ENCODE measurements at regions not wholly inside any gene's neighbourhood (a gene's known extent, or its start where the extent isn't known, plus 50 kb on each side); places are given as distances from the start of the nearest gene placed in this dataset.
"Not testable (repeated sequence)": the region's sequence is repeated elsewhere in the genome, so short reads cannot be mapped to it uniquely, and the experiment has no call there.

GRCh38 chr20:12112665-12113064 lies 195.0 kb downstream of the BTBD3 start:
- DNase-seq (ENCODE audit: extremely low read depth in 1 of 2, low read depth in 1 of 2): no peak

GRCh38 chr20:12113075-12113467 lies 195.4 kb downstream of the BTBD3 start:
- no peak for DNase-seq (ENCODE audit: extremely low read depth in 1 of 2, low read depth in 1 of 2)

- no peak for DNase-seq (ENCODE audit: extremely low read depth in 1 of 2, low read depth in 1 of 2)
Measured at GRCh38 chr20:12113468-12114371, 196.0 kb downstream of the BTBD3 start.

GRCh38 chr20:12129114-12129513 lies 211.4 kb downstream of the BTBD3 start:
- DNase-seq (ENCODE audit: extremely low read depth in 1 of 2, low read depth in 1 of 2): not testable (repeated sequence)

- not testable (repeated sequence) for DNase-seq (ENCODE audit: extremely low read depth in 1 of 2, low read depth in 1 of 2)
Measured at GRCh38 chr20:12129532-12129931, 211.8 kb downstream of the BTBD3 start.

- no peak for DNase-seq (ENCODE audit: extremely low read depth in 1 of 2, low read depth in 1 of 2)
Measured at GRCh38 chr20:12130781-12131180, 213.1 kb downstream of the BTBD3 start.

- no peak for DNase-seq (ENCODE audit: extremely low read depth in 1 of 2, low read depth in 1 of 2)
Measured at GRCh38 chr20:12133553-12133952, 215.9 kb downstream of the BTBD3 start.

- not testable (repeated sequence) for DNase-seq (ENCODE audit: extremely low read depth in 1 of 2, low read depth in 1 of 2)
Measured at GRCh38 chr20:12145951-12146350, 228.3 kb downstream of the BTBD3 start.

GRCh38 chr20:12152996-12153395 lies 235.3 kb downstream of the BTBD3 start:
- no peak for DNase-seq (ENCODE audit: extremely low read depth in 1 of 2, low read depth in 1 of 2)

GRCh38 chr20:12153628-12154027 lies 235.9 kb downstream of the BTBD3 start:
- DNase-seq (ENCODE audit: extremely low read depth in 1 of 2, low read depth in 1 of 2): no peak

- DNase-seq (ENCODE audit: extremely low read depth in 1 of 2, low read depth in 1 of 2): no peak
Measured at GRCh38 chr20:12156252-12156651, 238.6 kb downstream of the BTBD3 start.

GRCh38 chr20:12159261-12159660 lies 241.6 kb downstream of the BTBD3 start:
- no peak for DNase-seq (ENCODE audit: extremely low read depth in 1 of 2, low read depth in 1 of 2)

GRCh38 chr20:12161734-12162133 lies 244.0 kb downstream of the BTBD3 start:
- no peak for DNase-seq (ENCODE audit: extremely low read depth in 1 of 2, low read depth in 1 of 2)

- DNase-seq (ENCODE audit: extremely low read depth in 1 of 2, low read depth in 1 of 2): no peak
Measured at GRCh38 chr20:12166053-12166717, 248.5 kb downstream of the BTBD3 start.

GRCh38 chr20:12170406-12170805 lies 252.7 kb downstream of the BTBD3 start:
- DNase-seq (ENCODE audit: extremely low read depth in 1 of 2, low read depth in 1 of 2): no peak

GRCh38 chr20:12171923-12172524 lies 254.3 kb downstream of the BTBD3 start:
- DNase-seq (ENCODE audit: extremely low read depth in 1 of 2, low read depth in 1 of 2): no peak

- no peak for DNase-seq (ENCODE audit: extremely low read depth in 1 of 2, low read depth in 1 of 2)
Measured at GRCh38 chr20:12173347-12174012, 255.8 kb downstream of the BTBD3 start.

GRCh38 chr20:12175538-12175937 lies 257.8 kb downstream of the BTBD3 start:
- DNase-seq (ENCODE audit: extremely low read depth in 1 of 2, low read depth in 1 of 2): no peak

GRCh38 chr20:12177657-12178293 lies 260.1 kb downstream of the BTBD3 start:
- DNase-seq (ENCODE audit: extremely low read depth in 1 of 2, low read depth in 1 of 2): no peak

GRCh38 chr20:12179692-12180091 lies 262.0 kb downstream of the BTBD3 start:
- DNase-seq (ENCODE audit: extremely low read depth in 1 of 2, low read depth in 1 of 2): no peak
